GM23338 (cell line): ENCODE measurements at regions not wholly inside any gene's neighbourhood (a gene's known extent, or its start where the extent isn't known, plus 50 kb on each side); places are given as distances from the start of the nearest gene placed in this dataset.

Experiments used
- ATAC-seq: fragments of 200-7000 bp; cut with Tn5 transposase; 3 replicates; pipeline ENCODE4 v1.9.1; 2020
- DNase-seq: peaks from one replicate; pipeline ENCODE4 v3.0.0-alpha.2; 2015; ENCODE audit warnings: low spot score
- H2AFZ ChIP-seq: fragments of 200-600 bp; sonication (generic); 2 replicates; pipeline ENCODE4 v1.8.0; 2016; ENCODE audit warnings: antibody characterized with exemption, mild to moderate bottlenecking, moderate library complexity
- H3F3A ChIP-seq: fragments of 200-600 bp; sonication (generic); replicated peaks from 2 replicates; pipeline ENCODE4 v1.8.0; 2017; ENCODE audit warnings: antibody characterized with exemption, mixed run types, low read depth
- H3K27ac ChIP-seq: fragments of 200-600 bp; sonication (generic); 2 replicates; pipeline ENCODE4 v1.6.1; 2016; ENCODE audit warnings: low read depth
- H3K27me3 ChIP-seq: fragments of 200-600 bp; sonication (generic); 2 replicates; pipeline ENCODE4 v1.8.0; 2016; ENCODE audit warnings: mild to moderate bottlenecking, mixed run types, moderate library complexity; ENCODE audit not compliant: insufficient read depth
- H3K36me3 ChIP-seq: fragments of 200-600 bp; sonication (generic); 2 replicates; pipeline ENCODE4 v1.8.0; 2016; ENCODE audit warnings: mild to moderate bottlenecking; ENCODE audit not compliant: insufficient read depth
- H3K4me1 ChIP-seq: fragments of 200-600 bp; sonication (generic); 2 replicates; pipeline ENCODE4 v1.8.0; 2016; ENCODE audit warnings: mild to moderate bottlenecking, moderate library complexity; ENCODE audit not compliant: insufficient read depth
- H3K4me2 ChIP-seq: fragments of 200-600 bp; sonication (generic); 2 replicates; pipeline ENCODE4 v1.7.1; 2017; ENCODE audit warnings: mixed run types
- H3K4me3 ChIP-seq: fragments of 200-600 bp; sonication (generic); 2 replicates; pipeline ENCODE4 v1.6.1; 2016; ENCODE audit warnings: mixed run types
- H3K79me2 ChIP-seq: fragments of 200-600 bp; sonication (generic); replicated peaks from 2 replicates; pipeline ENCODE4 v1.8.0; 2017; ENCODE audit warnings: mild to moderate bottlenecking; ENCODE audit not compliant: insufficient read depth
- H3K9me2 ChIP-seq: fragments of 200-600 bp; sonication (generic); 2 replicates; pipeline ENCODE4 v1.8.0; 2017; ENCODE audit not compliant: insufficient read depth
- H4K20me1 ChIP-seq: fragments of 200-600 bp; sonication (generic); replicated peaks from 2 replicates; pipeline ENCODE4 v1.8.0; 2017; ENCODE audit warnings: mild to moderate bottlenecking; ENCODE audit not compliant: insufficient read depth
- H3K27ac Mint-ChIP-seq: 2 replicates; pipeline ENCODE4 v1.8.0; 2020; ENCODE audit warnings: inconsistent platforms, mild to moderate bottlenecking, moderate library complexity, mixed read lengths
- H3K27me3 Mint-ChIP-seq: 3 replicates; pipeline ENCODE4 v1.8.0; 2022; ENCODE audit warnings: low read depth, mild to moderate bottlenecking, moderate library complexity, mixed read lengths, inconsistent platforms; ENCODE audit not compliant: insufficient read depth, poor library complexity
- H3K36me3 Mint-ChIP-seq: 3 replicates; pipeline ENCODE4 v1.8.0; 2021; ENCODE audit warnings: low read depth, mild to moderate bottlenecking, inconsistent platforms, moderate library complexity, mixed read lengths
- H3K4me1 Mint-ChIP-seq: 3 replicates; pipeline ENCODE4 v1.8.0; 2020; ENCODE audit warnings: mild to moderate bottlenecking, inconsistent platforms, mixed read lengths
- H3K4me3 Mint-ChIP-seq: 3 replicates; pipeline ENCODE4 v1.8.0; 2021; ENCODE audit warnings: moderate library complexity, mild to moderate bottlenecking, inconsistent platforms, mixed read lengths
- H3K9me3 Mint-ChIP-seq: 3 replicates; pipeline ENCODE4 v1.8.0; 2020; ENCODE audit warnings: moderate library complexity, mild to moderate bottlenecking, inconsistent platforms, mixed read lengths
- CREB1 ChIP-seq: fragments of 250-450 bp; sonication (Bioruptor Pico); IDR thresholded peaks from 2 replicates; pipeline ENCODE4 v1.5.0; 2020; ENCODE audit warnings: low read depth, mild to moderate bottlenecking, moderate library complexity
- EZH2 ChIP-seq: fragments of 200-600 bp; sonication (generic); IDR thresholded peaks from one replicate; pipeline ENCODE4 v1.8.0; 2017; ENCODE audit warnings: antibody characterized with exemption, mild to moderate bottlenecking, low read depth; ENCODE audit not compliant: unreplicated experiment
- NANOG ChIP-seq: IDR thresholded peaks from 2 replicates; pipeline ENCODE4 v1.6.1; 2016; ENCODE audit warnings: antibody characterized with exemption, borderline replicate concordance
- STAT1 ChIP-seq: IDR thresholded peaks from one replicate; pipeline ENCODE4 v1.6.1; 2016; ENCODE audit warnings: antibody characterized with exemption; ENCODE audit not compliant: unreplicated experiment
- ZNF331 ChIP-seq: fragments of 250-450 bp; sonication (Bioruptor Pico); IDR thresholded peaks from 2 replicates; pipeline ENCODE4 v1.5.0; 2020; ENCODE audit warnings: low read depth, mild to moderate bottlenecking, moderate library complexity
- TF ChIP-seq, protein P1 (sequence below), 2 experiments: fragments of 200-600 bp in 1 of 2; sonication (generic) in 1 of 2; conservative IDR thresholded peaks; 2 replicates each; pipeline versions ENCODE4 v1.5.1 to v1.6.1; 2016 to 2017; ENCODE audit warnings: antibody characterized with exemption in 2 of 2, low read depth in 2 of 2, mild to moderate bottlenecking in 2 of 2, moderate library complexity in 1 of 2
- TF ChIP-seq, protein P2 (sequence below): IDR thresholded peaks from 2 replicates; pipeline ENCODE4 v1.6.1; 2016; ENCODE audit warnings: antibody characterized with exemption

DNA sequence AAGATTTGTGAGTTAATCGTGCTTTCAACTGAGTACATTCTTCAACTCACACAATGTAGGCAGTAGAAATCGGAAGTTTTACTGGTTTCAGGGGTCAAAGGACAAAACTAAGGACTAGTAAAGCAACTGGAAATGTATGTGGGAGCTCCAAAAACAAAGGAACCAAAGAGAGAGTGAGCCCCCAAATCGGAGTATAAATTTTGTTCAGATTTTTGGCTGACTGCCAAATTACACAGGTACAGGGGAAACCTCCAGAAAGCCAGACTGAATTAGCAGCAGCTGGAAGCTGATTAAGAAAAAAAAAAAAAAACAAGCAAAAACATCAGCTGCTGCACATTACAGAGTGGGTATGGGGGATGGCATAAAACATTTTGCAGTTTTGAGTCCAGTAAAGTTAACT, 75.2 kb upstream of the GNAZ start:
- Histone ChIP-seq H4K20me1 (no peaks in the 10 kb centered on the region), H3K4me1 (no peaks in the 10 kb centered on the region), H3K79me2 (no peaks in the 10 kb centered on the region), H3K27ac (no peak overlapping the region), H3K4me2 (no peak overlapping the region), H3F3A (no peaks in the 10 kb centered on the region), H3K4me3 (no peak overlapping the region), H2AFZ (no peak overlapping the region), H3K36me3 (no peaks in the 10 kb centered on the region), H3K9me2 (no peaks in the 10 kb centered on the region), H3K27me3 (peaks cover 30% of the 10 kb centered on the region; the same call in 1 of the 2 replicates)
- H3K9me3 Mint-ChIP-seq, result peaks cover 31% of the 10 kb centered on the region
- H3K36me3 Mint-ChIP-seq, result peaks cover 3% of the 10 kb centered on the region; the same call in 1 of the 3 replicates
- no peak for TF ChIP-seq NANOG
- no peak overlapping the region for H3K27ac Mint-ChIP-seq
- DNase-seq (no peak), ATAC-seq (no peak)
- no peaks in the 10 kb centered on the region for H3K4me1 Mint-ChIP-seq
- H3K27me3 Mint-ChIP-seq, result peaks cover 7% of the 10 kb centered on the region
- H3K4me3 Mint-ChIP-seq, result no peak overlapping the region

DNA sequence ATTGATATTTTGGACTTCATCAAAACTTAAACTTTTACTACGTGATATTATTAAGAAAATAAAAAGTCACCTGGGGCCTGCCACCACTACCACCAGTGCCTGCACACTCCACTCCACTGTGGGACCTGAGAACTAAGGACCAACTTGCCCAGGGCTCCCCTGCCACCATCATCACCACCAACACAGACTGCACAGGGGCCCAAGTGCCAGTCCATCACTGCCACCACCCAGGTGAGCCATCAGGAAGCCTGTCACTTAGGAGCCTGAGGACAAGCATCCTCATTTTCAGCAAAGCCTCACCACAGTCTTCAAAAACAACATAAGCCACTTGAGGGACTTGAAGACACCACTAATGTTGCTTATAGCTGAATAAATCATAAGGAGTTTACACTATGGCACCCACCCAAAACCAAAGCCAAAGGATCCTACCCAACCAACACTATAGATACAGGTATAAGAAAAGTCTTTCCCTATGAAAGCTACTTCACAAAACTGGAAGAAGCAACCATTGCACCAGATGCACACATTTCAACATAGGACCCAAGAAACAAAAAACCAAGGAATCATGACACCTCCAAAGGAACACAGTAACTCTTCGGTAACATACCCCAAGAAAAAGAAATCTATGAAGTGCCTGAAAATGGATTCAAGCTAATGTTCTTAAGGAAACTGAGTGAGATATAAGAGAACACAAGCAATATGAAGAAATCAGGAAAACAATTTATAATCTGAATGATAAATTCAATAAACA, 73.6 kb upstream of the GNAZ start:
- TF ChIP-seq, protein P1, sequence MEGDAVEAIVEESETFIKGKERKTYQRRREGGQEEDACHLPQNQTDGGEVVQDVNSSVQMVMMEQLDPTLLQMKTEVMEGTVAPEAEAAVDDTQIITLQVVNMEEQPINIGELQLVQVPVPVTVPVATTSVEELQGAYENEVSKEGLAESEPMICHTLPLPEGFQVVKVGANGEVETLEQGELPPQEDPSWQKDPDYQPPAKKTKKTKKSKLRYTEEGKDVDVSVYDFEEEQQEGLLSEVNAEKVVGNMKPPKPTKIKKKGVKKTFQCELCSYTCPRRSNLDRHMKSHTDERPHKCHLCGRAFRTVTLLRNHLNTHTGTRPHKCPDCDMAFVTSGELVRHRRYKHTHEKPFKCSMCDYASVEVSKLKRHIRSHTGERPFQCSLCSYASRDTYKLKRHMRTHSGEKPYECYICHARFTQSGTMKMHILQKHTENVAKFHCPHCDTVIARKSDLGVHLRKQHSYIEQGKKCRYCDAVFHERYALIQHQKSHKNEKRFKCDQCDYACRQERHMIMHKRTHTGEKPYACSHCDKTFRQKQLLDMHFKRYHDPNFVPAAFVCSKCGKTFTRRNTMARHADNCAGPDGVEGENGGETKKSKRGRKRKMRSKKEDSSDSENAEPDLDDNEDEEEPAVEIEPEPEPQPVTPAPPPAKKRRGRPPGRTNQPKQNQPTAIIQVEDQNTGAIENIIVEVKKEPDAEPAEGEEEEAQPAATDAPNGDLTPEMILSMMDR (conservative IDR thresholded peaks at IDR 0.05; ENCODE audit: low read depth in 2 of 2), result no peak
- TF ChIP-seq ZNF331, result no peak
- TF ChIP-seq CREB1 (CRISPR knock-in tag), result no peak
- TF ChIP-seq EZH2, result no peak
- TF ChIP-seq, protein P2, sequence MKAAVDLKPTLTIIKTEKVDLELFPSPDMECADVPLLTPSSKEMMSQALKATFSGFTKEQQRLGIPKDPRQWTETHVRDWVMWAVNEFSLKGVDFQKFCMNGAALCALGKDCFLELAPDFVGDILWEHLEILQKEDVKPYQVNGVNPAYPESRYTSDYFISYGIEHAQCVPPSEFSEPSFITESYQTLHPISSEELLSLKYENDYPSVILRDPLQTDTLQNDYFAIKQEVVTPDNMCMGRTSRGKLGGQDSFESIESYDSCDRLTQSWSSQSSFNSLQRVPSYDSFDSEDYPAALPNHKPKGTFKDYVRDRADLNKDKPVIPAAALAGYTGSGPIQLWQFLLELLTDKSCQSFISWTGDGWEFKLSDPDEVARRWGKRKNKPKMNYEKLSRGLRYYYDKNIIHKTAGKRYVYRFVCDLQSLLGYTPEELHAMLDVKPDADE, result no peak
- no peak for TF ChIP-seq STAT1
- Histone ChIP-seq H2AFZ (no peak overlapping the region), H3K9me2 (no peaks in the 10 kb centered on the region), H3K79me2 (no peaks in the 10 kb centered on the region), H3K36me3 (no peaks in the 10 kb centered on the region), H3K4me2 (no peak overlapping the region), H3K27me3 (peaks cover 23% of the 10 kb centered on the region; the same call in 1 of the 2 replicates), H3K4me1 (no peaks in the 10 kb centered on the region), H3K4me3 (no peak overlapping the region), H3F3A (no peaks in the 10 kb centered on the region), H4K20me1 (no peaks in the 10 kb centered on the region), H3K27ac (no peak overlapping the region)
- ATAC-seq (no peak), DNase-seq (no peak)
- H3K4me3 Mint-ChIP-seq, result no peak overlapping the region
- H3K27me3 Mint-ChIP-seq, result peaks cover 5% of the 10 kb centered on the region
- no peaks in the 10 kb centered on the region for H3K4me1 Mint-ChIP-seq
- peaks cover 9% of the 10 kb centered on the region; the same call in 2 of the 3 replicates for H3K36me3 Mint-ChIP-seq
- peaks cover 46% of the 10 kb centered on the region for H3K9me3 Mint-ChIP-seq
- H3K27ac Mint-ChIP-seq, result no peak overlapping the region
